Activated B cell treated with CpG ODN at 0.5 μM for 24 hours (primary cell): ENCODE measurements at regions not wholly inside any gene's neighbourhood (a gene's known extent, or its start where the extent isn't known, plus 50 kb on each side); places are given as distances from the start of the nearest gene placed in this dataset.
"Not testable (repeated sequence)": the region's sequence is repeated elsewhere in the genome, so short reads cannot be mapped to it uniquely, and the experiment has no call there.

Experiments used
- ATAC-seq: fragments of 200-7000 bp; cut with Tn5 transposase; one replicate; pipeline ENCODE4 v1.10.0; 2021; ENCODE audit warnings: low read depth, mild to moderate bottlenecking, moderate library complexity
- CTCF ChIA-PET: fragments of 350-600 bp; sonication (Branson Sonifier 250); formaldehyde crosslinking; loops from one replicate; lab custom pipeline; 2021; ENCODE audit warnings: antibody characterized with exemption; lab: Charles Lee
- POLR2A ChIA-PET: fragments of 350-600 bp; sonication (Branson Sonifier 250); formaldehyde crosslinking; loops from one replicate; lab custom pipeline; 2021; ENCODE audit warnings: antibody characterized with exemption; lab: Charles Lee
- DNase-seq: peaks from one replicate; pipeline ENCODE4 v3.0.0; 2022
- H3K27ac Mint-ChIP-seq: one replicate; pipeline ENCODE4 v1.8.0; 2020; ENCODE audit warnings: mixed read lengths
- H3K27me3 Mint-ChIP-seq: one replicate; pipeline ENCODE4 v1.8.0; 2021; ENCODE audit warnings: mixed read lengths
- H3K36me3 Mint-ChIP-seq: one replicate; pipeline ENCODE4 v1.8.0; 2021; ENCODE audit warnings: low read depth, mixed read lengths
- H3K4me1 Mint-ChIP-seq: one replicate; pipeline ENCODE4 v1.8.0; 2021; ENCODE audit warnings: mixed read lengths
- H3K4me3 Mint-ChIP-seq: one replicate; pipeline ENCODE4 v1.8.0; 2020; ENCODE audit warnings: mild to moderate bottlenecking, mixed read lengths
- H3K9me3 Mint-ChIP-seq: one replicate; pipeline ENCODE4 v1.8.0; 2020; ENCODE audit warnings: mixed read lengths
- CTCF ChIP-seq: fragments of 200-600 bp; IDR thresholded peaks from one replicate; pipeline ENCODE4 v1.8.0; 2022; ENCODE audit warnings: antibody characterized with exemption, mild to moderate bottlenecking
- intact Hi-C: fragments of 100-400 bp; cut with micrococcal nuclease; formaldehyde crosslinking; loops from one replicate; pipeline ENCODE4 v1.15.1; 2024

- intact Hi-C loops = no loop called here
- no peaks in the 10 kb centered on the region for H3K27me3 Mint-ChIP-seq
- no peak for ATAC-seq
- TF ChIP-seq CTCF = no peak
- DNase-seq = no peak
- POLR2A ChIA-PET = no interaction called here
- H3K9me3 Mint-ChIP-seq = peaks cover 4% of the 10 kb centered on the region
- H3K4me1 Mint-ChIP-seq = no peaks in the 10 kb centered on the region
- CTCF ChIA-PET = no interaction called here
- H3K4me3 Mint-ChIP-seq = no peak overlapping the region
- H3K36me3 Mint-ChIP-seq = no peaks in the 10 kb centered on the region
- H3K27ac Mint-ChIP-seq = no peak overlapping the region
Measured at GRCh38 chr10:8159341-8160165, 105.1 kb downstream of the GATA3 start.

- H3K4me1 Mint-ChIP-seq = no peaks in the 10 kb centered on the region
- CTCF ChIA-PET = no interaction called here
- no peak for TF ChIP-seq CTCF
- H3K9me3 Mint-ChIP-seq = peaks cover 22% of the 10 kb centered on the region
- ATAC-seq (no peak), DNase-seq (no peak)
- POLR2A ChIA-PET = no interaction called here
- no peaks in the 10 kb centered on the region for H3K36me3 Mint-ChIP-seq
- intact Hi-C loops = no loop called here
- no peaks in the 10 kb centered on the region for H3K27me3 Mint-ChIP-seq
- H3K4me3 Mint-ChIP-seq = no peak overlapping the region
- H3K27ac Mint-ChIP-seq = no peak overlapping the region
Measured at GRCh38 chr10:8163824-8164223, 109.3 kb downstream of the GATA3 start.

GRCh38 chr10:8164640-8165039 is 110.2 kb downstream of the GATA3 start:
- DNase-seq, H3K36me3 Mint-ChIP-seq, intact Hi-C loops, POLR2A ChIA-PET, ATAC-seq, H3K27ac Mint-ChIP-seq, CTCF ChIA-PET, H3K27me3 Mint-ChIP-seq, H3K4me3 Mint-ChIP-seq, H3K4me1 Mint-ChIP-seq: not testable (repeated sequence)
- H3K9me3 Mint-ChIP-seq = peaks cover 27% of the 10 kb centered on the region

GRCh38 chr10:8168836-8169235 is 114.3 kb downstream of the GATA3 start:
- Mint-ChIP-seq H3K4me1 (no peaks in the 10 kb centered on the region), H3K36me3 (no peaks in the 10 kb centered on the region), H3K9me3 (peaks cover 29% of the 10 kb centered on the region), H3K4me3 (no peak overlapping the region), H3K27me3 (no peaks in the 10 kb centered on the region), H3K27ac (no peak overlapping the region)
- no peak for TF ChIP-seq CTCF
- intact Hi-C loops = no loop called here
- ATAC-seq (no peak), DNase-seq (no peak)
- POLR2A ChIA-PET = no interaction called here
- CTCF ChIA-PET = no interaction called here

- Mint-ChIP-seq H3K36me3 (no peaks in the 10 kb centered on the region), H3K27me3 (no peaks in the 10 kb centered on the region), H3K4me1 (no peaks in the 10 kb centered on the region), H3K27ac (no peak overlapping the region), H3K9me3 (peaks cover 17% of the 10 kb centered on the region), H3K4me3 (no peak overlapping the region)
- CTCF ChIA-PET = no interaction called here
- ATAC-seq = no peak
- TF ChIP-seq CTCF = no peak
- intact Hi-C loops = no loop called here
- POLR2A ChIA-PET = no interaction called here
- no peak for DNase-seq
Measured at GRCh38 chr10:8171008-8171407, 116.5 kb downstream of the GATA3 start.
